ENCODE measurements at regions not wholly inside any gene's neighbourhood (a gene's known extent, or its start where the extent isn't known, plus 50 kb on each side); places are given as distances from the start of the nearest gene placed in this dataset.

- TF ChIP-seq CTCF (IDR thresholded peaks at IDR 0.05) (no peak), EZH2 (IDR thresholded peaks at IDR 0.05; ENCODE audit: borderline replicate concordance, insufficient read depth, low read depth, low read length, poor library complexity, severe bottlenecking) (no peak)
Observed at GRCh38 chr13:34217343-34218025, 399.5 kb downstream of the RFC3 start.
